MG63 (cell line): ENCODE measurements at regions not wholly inside any gene's neighbourhood (a gene's known extent, or its start where the extent isn't known, plus 50 kb on each side); places are given as distances from the start of the nearest gene placed in this dataset.
"Not testable (repeated sequence)": the region's sequence is repeated elsewhere in the genome, so short reads cannot be mapped to it uniquely, and the experiment has no call there.

ENCODE experiments used
- DNase-seq: peaks from one replicate; pipeline ENCODE4 v3.0.0-alpha.2; 2020
- H3K27me3 ChIP-seq: fragments of 250-450 bp; sonication (Bioruptor Pico); 2 replicates; pipeline ENCODE4 v1.5.1; 2020; ENCODE audit warnings: mild to moderate bottlenecking, moderate library complexity
- H3K36me3 ChIP-seq: fragments of 250-450 bp; sonication (Bioruptor Pico); 2 replicates; pipeline ENCODE4 v1.5.1; 2020; ENCODE audit warnings: mild to moderate bottlenecking, moderate library complexity
- H3K4me3 ChIP-seq: fragments of 250-450 bp; sonication (Bioruptor Pico); 2 replicates; pipeline ENCODE4 v1.5.1; 2020; ENCODE audit warnings: mild to moderate bottlenecking, moderate library complexity
- H3K9me3 ChIP-seq: fragments of 250-450 bp; sonication (Bioruptor Pico); 2 replicates; pipeline ENCODE4 v1.5.1; 2020; ENCODE audit warnings: mild to moderate bottlenecking, moderate library complexity

DNA sequence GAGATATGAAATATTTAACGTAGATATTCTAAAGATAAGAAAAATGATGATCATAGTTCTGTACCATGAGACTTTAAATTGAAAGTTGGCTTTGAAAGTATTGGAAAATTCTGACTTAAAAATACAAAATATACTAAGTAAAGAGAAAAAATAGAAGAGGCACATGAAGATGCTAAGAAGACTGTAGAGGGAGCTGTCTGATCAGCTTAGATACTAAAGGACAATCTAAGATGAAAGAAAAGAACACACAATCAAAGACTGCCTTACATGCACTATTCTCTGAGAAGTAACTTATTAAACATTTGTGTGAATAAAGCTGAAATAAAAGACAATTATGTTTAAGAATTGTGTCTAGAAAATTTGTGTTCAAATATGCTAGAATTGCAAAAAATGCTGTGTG, 55.1 kb downstream of the RBMXL2 start:
- no peak overlapping the region for H3K4me3 ChIP-seq
- no peaks in the 10 kb centered on the region for H3K27me3 ChIP-seq
- H3K9me3 ChIP-seq: peaks cover 4% of the 10 kb centered on the region; the same call in 1 of the 2 replicates
- no peak for DNase-seq
- no peaks in the 10 kb centered on the region for H3K36me3 ChIP-seq

DNA sequence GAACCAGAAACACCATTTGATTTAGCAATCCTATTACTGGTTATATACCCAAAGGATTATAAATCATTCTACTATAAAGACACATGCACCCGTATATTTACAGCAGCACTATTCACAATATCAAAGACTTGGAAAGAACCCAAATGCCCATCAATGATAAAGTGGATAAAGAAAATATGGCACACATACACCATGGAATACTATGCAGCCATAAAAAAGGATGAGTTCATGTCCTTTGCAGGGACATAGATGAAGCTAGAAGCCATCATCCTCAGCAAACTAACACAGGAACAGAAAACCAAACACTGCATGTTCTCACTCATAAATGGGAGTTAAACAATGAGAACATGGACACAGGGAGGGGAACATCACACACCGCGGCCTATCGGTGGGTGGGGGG, 61.3 kb downstream of the RBMXL2 start:
- not testable (repeated sequence) for H3K36me3 ChIP-seq, H3K9me3 ChIP-seq, DNase-seq, H3K4me3 ChIP-seq, H3K27me3 ChIP-seq

DNA sequence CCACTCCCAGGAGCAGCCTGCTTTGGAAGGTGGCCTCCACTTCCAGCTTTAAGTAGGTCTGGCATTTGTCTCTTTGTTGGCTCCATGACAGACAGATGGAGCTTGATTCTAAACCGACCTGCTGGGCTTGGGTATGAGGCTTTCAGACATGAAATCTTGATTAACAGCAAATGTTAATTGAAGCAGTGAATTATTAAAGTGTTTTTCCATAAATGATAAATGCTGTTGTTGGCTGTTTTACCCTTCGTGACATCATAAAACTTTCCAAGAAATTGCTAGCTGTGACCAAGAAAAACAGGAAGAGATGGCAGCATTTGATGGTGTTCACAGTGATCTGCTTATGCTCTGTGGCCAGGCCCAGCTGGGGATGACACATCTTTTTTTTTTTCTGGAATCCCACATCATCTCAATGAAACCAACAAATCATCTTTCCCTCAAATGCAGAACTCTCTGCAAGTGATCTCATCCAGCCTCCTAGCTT, 66.1 kb downstream of the RBMXL2 start:
- H3K36me3 ChIP-seq: no peaks in the 10 kb centered on the region
- H3K27me3 ChIP-seq: no peaks in the 10 kb centered on the region
- H3K9me3 ChIP-seq: peaks cover 2% of the 10 kb centered on the region; the same call in 1 of the 2 replicates
- peak; percentile 23 for DNase-seq
- no peak overlapping the region for H3K4me3 ChIP-seq

DNA sequence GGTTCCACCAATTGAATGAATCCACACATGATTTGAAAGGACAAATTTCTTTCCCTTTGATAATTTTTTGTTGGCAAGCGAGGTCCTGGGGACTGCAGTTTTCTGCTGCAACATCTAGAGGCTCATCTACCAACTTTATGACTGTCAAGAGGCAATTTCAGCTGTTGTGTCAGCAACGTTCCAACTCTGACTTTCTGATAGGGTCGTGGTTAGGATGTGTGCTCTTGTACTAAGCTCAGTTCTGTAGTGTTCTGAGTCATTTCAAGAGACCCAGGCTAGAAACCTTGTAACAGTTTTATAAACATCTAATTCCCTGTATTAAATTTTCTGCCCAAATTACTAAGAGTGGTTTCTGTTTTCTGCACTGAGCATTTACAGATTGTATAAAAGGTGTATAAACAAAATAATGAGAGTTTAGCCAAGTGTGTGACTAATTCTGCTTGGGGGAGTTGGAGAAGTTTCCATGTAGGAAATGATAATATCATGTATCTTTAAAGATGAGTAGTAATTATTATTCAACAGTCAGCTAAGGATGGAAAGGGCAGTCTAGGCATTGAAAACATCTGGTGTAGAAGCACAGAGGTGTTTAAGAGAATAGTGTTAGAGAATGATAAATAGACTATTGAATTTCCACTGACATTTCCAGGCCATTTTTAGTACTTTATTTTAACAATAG, 72.2 kb downstream of the RBMXL2 start:
- Histone ChIP-seq H3K36me3 (no peaks in the 10 kb centered on the region), H3K9me3 (no peaks in the 10 kb centered on the region), H3K27me3 (no peaks in the 10 kb centered on the region), H3K4me3 (no peak overlapping the region)
- peak; percentile 17 for DNase-seq

DNA sequence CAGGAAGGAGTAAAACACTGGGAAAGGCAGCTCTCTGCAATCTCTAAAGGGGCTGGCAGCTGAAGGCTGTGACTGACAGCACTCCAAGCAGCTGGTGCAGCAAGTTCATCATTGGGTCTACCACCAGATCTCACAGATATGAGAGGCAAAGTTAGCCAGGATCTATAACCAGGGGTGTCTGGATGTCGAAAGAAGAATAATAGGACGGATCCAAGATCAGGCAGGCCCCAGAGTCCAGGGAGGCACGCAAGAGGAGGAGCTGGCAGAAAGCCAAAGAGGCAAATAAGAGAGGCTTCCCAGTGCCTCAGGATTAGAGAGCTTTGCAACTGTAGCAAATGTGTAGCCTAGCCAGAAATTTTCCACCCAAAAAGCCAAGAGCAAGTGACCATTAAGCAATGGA, 77.1 kb downstream of the RBMXL2 start:
- H3K9me3 ChIP-seq: no peaks in the 10 kb centered on the region
- peak; percentile 41 for DNase-seq
- no peak overlapping the region for H3K4me3 ChIP-seq
- no peaks in the 10 kb centered on the region for H3K36me3 ChIP-seq
- no peaks in the 10 kb centered on the region for H3K27me3 ChIP-seq

DNA sequence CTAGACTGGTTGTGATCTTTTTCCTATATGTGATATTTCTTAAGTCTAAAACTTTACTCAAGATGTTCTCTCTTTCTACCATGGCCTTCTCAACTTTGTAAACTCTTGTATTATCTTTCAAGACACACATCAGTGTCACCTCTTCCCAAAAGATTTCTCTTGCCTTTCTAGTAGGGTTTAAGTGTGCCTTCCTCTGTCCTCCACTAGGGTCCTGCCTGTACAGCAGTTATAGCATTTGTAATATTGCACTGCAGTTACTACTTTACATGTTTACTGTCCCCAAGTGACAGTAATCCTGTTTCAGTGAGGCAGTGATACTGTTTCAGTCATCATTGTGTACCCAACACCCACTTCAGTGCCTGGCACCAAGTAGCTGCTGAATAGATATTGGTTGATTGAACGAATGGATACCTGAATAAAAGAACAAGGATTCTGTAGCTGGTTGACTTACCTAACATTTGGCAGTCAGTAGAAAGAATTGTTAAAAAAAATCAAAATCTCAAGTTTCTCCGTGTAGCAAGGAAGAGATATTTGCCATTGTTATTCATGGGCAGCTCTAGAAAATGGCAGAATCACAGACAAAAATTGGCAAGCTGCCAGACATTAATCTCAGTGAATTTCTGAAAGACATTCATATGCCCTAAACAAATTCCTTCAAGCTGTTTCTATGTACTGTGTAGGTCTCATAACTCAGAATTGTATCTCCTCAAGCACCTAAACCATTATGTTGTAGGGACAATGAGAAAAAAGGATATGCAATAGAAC, 79.4 kb downstream of the RBMXL2 start:
- DNase-seq: no peak
- no peaks in the 10 kb centered on the region for H3K36me3 ChIP-seq
- H3K9me3 ChIP-seq: no peaks in the 10 kb centered on the region

DNA sequence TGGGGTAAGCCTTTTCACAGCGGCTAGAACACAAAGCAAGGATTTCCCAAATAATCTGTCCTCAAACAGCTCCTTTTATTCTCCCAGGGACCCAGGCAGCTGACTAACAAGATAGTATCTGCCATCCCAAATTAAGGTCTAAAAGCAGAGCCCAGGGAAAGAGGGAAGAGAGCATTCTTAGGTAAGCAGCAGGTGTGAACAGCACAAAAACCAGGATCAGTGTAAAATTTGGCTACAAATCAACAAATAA, 79.9 kb downstream of the RBMXL2 start:
- Histone ChIP-seq H3K36me3 (no peaks in the 10 kb centered on the region), H3K9me3 (no peaks in the 10 kb centered on the region), H3K4me3 (no peak overlapping the region), H3K27me3 (no peaks in the 10 kb centered on the region)
- no peak for DNase-seq

More for the DNA sequence above, 79.4 kb downstream of the RBMXL2 start:
- H3K27me3 ChIP-seq: no peaks in the 10 kb centered on the region
- H3K4me3 ChIP-seq: no peak overlapping the region

DNA sequence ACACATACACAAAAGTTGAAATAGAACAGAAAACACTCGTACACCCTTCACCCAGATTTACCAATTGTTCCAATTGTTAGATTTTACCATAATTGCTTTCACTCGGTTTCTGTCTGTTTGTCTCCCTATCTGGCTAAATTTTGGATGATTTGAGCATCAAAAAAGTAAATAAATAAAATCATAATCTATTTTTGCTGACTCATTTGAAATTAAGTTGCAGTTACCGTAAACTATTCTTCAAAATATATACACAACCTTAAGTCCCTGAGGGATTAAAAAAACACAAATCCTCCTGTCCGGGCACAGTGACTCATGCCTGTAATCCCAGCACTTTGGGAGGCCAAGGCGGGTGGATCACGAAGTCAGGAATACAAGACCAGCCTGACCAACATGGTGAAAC, 81.3 kb upstream of the SYT9 start:
- Histone ChIP-seq H3K9me3 (no peaks in the 10 kb centered on the region), H3K36me3 (no peaks in the 10 kb centered on the region), H3K27me3 (no peaks in the 10 kb centered on the region), H3K4me3 (no peak overlapping the region)
- DNase-seq: peak; percentile 66

DNA sequence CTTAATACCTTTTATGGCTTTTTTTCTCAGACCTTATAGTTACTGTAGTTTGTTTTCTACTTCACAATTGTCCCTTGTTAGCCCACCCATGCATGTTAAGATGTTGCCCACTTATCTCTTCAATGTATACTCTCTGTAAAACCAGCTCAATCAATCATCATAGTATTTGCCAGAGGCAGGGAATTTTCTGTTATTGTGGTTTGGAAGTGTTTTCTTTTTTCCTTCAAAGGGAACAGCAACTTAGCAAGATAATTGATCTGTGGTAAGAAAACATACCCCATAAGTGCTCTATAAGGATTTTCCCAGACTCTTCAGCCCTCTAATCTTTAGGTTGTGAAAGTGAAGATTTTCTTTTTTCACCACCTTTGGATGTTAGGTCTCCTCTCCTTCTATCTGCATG, 76.7 kb upstream of the SYT9 start:
- Histone ChIP-seq H3K27me3 (no peaks in the 10 kb centered on the region), H3K9me3 (no peaks in the 10 kb centered on the region), H3K36me3 (no peaks in the 10 kb centered on the region), H3K4me3 (no peak overlapping the region)
- no peak for DNase-seq

DNA sequence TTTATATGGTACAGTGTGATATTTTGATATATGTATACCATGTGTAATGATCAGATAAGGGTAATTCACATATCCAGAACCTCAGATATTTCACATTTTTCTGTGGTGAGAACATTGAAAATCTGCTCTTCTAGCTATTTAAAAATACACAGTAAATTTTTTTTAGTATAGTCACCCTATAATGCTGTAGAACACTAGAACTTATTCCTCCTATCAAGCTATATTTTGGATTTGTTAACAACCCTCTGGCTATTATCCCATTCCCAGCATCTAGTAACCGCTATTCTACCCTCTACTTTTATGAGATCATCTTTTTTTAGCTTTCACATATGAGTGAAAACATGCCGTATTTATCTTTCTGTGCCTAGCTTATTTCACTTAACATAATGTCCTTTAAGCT, 65.5 kb upstream of the SYT9 start:
- H3K27me3 ChIP-seq: no peaks in the 10 kb centered on the region
- DNase-seq: no peak
- H3K9me3 ChIP-seq: no peaks in the 10 kb centered on the region; the same call in 1 of the 2 replicates
- no peak overlapping the region for H3K4me3 ChIP-seq
- H3K36me3 ChIP-seq: no peaks in the 10 kb centered on the region

DNA sequence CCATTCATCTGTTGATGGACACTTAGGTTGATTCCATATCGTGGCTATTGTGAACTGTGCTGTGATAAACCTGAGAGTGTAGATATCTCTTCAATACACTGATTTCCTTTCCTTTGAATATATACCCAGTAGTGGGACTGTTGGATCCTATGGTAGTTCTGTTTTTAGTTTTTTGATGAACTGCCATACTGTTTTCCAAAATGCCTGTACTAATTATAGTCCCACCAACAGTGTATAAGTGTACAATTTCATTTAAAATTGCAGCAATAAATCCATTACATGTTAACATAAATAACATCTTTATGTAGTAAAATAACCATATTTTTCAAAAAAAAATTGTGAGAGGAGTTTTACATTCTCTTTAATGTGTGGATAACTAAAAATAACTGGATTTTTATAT, 65.0 kb upstream of the SYT9 start:
- H3K4me3 ChIP-seq: no peak overlapping the region
- no peaks in the 10 kb centered on the region; the same call in 1 of the 2 replicates for H3K9me3 ChIP-seq
- no peak for DNase-seq
- no peaks in the 10 kb centered on the region for H3K36me3 ChIP-seq
- H3K27me3 ChIP-seq: no peaks in the 10 kb centered on the region

DNA sequence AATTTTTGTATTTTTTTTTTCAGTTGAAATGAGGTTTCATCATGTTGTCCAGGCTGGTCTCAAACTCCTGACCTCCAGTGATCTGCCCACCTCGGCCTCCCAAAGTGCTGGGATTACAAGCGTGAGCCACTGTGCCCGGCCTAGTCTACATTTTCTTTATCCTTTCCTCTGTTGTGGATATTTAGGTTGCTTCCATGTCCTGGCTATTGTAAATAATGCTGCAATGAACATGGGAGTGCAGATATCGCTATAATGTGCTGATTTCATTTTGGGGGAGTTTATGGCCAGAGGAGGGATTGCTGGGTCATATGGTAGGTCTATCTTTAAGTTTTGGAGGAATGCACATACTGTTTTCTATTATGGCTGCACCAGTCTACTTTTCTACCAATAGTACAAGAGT, 58.9 kb upstream of the SYT9 start:
- H3K4me3 ChIP-seq, H3K27me3 ChIP-seq, H3K9me3 ChIP-seq, H3K36me3 ChIP-seq, DNase-seq: not testable (repeated sequence)

DNA sequence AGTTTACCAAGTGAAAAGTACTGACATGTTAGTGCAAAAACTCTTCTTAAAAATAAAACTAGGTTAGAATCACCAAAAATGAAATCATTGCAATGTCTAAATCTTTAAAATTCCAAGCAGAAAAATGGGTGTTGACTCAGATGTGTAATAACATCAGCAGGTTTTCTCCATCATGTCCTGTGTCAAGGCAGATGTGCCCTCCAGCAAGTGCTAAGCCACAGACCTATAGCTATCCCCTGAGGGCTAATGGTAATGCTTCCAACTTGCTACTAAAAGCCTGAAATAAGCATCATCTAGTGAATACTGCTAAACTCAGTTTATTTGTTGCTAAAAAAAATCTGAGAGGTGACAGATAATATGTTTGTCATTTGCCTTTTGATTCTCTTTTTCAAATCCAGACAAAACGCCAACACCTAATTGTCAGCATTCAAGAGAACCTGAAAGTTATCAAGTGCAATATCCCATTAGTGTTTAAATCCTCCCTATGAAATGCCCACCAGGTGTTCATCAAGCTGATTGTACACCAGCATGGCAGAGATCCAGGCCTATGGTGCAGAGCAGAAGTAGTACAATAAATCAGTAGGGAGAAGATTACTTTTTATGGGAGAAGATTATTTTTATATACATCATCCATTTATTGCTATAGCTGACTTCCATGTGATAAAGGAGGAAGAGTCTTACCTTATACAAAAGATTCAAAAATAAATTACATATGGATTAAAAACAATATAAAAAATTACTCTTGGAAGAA, 55.1 kb upstream of the SYT9 start:
- no peak overlapping the region for H3K4me3 ChIP-seq
- no peaks in the 10 kb centered on the region for H3K9me3 ChIP-seq
- no peaks in the 10 kb centered on the region for H3K36me3 ChIP-seq
- no peak for DNase-seq
- no peaks in the 10 kb centered on the region for H3K27me3 ChIP-seq

DNA sequence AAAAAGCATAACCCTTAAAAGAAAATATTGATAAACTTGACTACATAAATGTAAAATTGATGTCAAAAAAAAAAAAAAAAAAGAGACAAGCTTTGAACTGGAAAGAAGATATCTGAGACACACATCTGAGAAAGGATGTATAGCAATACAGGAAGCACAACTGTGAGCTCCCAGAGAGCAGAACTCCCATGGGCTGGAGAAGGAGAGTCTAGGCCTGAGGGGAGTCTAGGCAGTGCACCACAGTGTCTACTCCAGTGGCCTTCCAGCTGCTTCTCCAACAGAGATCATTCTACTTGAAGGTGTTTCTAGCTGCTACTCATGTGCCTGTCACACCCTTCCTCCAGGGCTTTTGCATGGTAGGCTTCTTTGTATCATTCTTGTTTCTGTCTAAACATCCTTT, 54.2 kb upstream of the SYT9 start:
- no peaks in the 10 kb centered on the region for H3K36me3 ChIP-seq
- H3K4me3 ChIP-seq: no peak overlapping the region
- no peaks in the 10 kb centered on the region for H3K9me3 ChIP-seq
- H3K27me3 ChIP-seq: peaks cover 7% of the 10 kb centered on the region; the same call in 1 of the 2 replicates
- no peak for DNase-seq
